ENCODE measurements at regions not wholly inside any gene's neighbourhood (a gene's known extent, or its start where the extent isn't known, plus 50 kb on each side); places are given as distances from the start of the nearest gene placed in this dataset.

DNA sequence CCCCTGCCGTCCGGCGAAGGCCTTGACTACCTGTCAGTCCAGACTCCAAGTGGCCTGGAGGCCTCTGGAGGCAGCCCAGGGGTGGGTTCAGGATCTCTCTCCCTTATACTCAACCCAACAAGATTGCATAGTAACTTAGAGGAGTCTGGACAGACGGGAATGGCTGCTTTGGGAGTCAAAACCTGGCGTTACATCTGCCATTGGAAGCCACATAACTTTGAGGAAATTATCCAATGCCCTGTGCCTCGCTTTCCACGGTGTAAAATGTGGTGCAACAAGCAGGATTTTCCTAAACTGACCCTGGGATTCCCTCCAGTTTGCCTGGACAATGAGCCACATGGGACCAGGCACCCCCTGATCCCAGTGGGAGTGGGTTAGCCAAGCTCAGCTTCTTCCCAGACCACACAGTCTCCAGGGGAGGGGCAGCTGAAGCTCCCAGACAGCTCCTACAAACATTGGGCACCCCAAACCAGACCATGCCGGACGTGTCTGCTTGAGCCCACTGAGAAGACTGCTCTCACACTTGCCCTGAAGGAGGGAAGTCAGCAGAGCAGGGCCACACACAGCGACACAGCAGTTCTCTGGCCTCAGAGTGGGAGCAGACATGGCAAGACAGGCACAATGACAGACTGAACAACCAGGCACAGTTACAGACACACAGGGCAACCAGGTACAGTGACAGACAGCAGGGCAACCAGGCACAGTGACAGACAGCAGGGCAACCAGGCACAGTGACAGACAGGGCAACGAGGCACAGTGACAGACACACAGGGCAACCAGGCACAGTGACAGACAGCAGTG is 65.6 kb upstream of the RAB6C start:
- Histone ChIP-seq H3K4me3 (ENCODE audit: low read depth, low read length) (no peak overlapping the region), H3K9me3 (peaks cover 10% of the 10 kb centered on the region; the same call in 1 of the 2 replicates), H3K4me1 (no peaks in the 10 kb centered on the region), H3K36me3 (ENCODE audit: control insufficient read depth, insufficient read depth, low read length) (no peaks in the 10 kb centered on the region), H3K27me3 (replicated peaks; ENCODE audit: control insufficient read depth, insufficient read depth, low read length) (no peaks in the 10 kb centered on the region; the same call in 1 of the 2 replicates)
- Mint-ChIP-seq H3K9me3 (ENCODE audit: unreplicated experiment) (peaks cover 20% of the 10 kb centered on the region), H3K4me3 (ENCODE audit: unreplicated experiment) (no peak overlapping the region), H3K27me3 (ENCODE audit: insufficient read depth, unreplicated experiment) (peaks cover 3% of the 10 kb centered on the region), H3K27ac (ENCODE audit: unreplicated experiment) (no peak overlapping the region), H3K4me1 (ENCODE audit: low read depth, unreplicated experiment) (no peaks in the 10 kb centered on the region), H3K36me3 (ENCODE audit: insufficient read depth, unreplicated experiment) (no peaks in the 10 kb centered on the region)
- peak in 1 of 2 experiments; percentile 13 for DNase-seq
- ChIA-PET POLR2A (no interaction called here), CTCF (no interaction called here)
- intact Hi-C loops (cut with micrococcal nuclease; ENCODE audit: unreplicated experiment), result no loop called here
- no TSS peak for BruUV-seq (replicated peaks)
- no peak for TF ChIP-seq CTCF (IDR thresholded peaks at IDR 0.05; ENCODE audit: insufficient read depth in 1 of 2, low read depth in 1 of 2, low read length in 1 of 2, severe bottlenecking in 1 of 2, unreplicated experiment in 1 of 2)

- CTCF ChIA-PET, result no interaction called here
- Histone ChIP-seq H3K27me3 (replicated peaks; ENCODE audit: control insufficient read depth, insufficient read depth, low read length) (no peaks in the 10 kb centered on the region; the same call in 1 of the 2 replicates), H3K4me1 (no peaks in the 10 kb centered on the region), H3K4me3 (ENCODE audit: low read depth, low read length) (no peak overlapping the region), H3K9me3 (peaks cover 10% of the 10 kb centered on the region; the same call in 1 of the 2 replicates), H3K36me3 (ENCODE audit: control insufficient read depth, insufficient read depth, low read length) (no peaks in the 10 kb centered on the region)
- peaks cover 28% of the 10 kb centered on the region for H3K9me3 Mint-ChIP-seq (ENCODE audit: unreplicated experiment)
- POLR2A ChIA-PET, result no interaction called here
- no peaks in the 10 kb centered on the region for H3K36me3 Mint-ChIP-seq (ENCODE audit: insufficient read depth, unreplicated experiment)
- no TSS peak for BruUV-seq (replicated peaks)
- intact Hi-C loops (cut with micrococcal nuclease; ENCODE audit: unreplicated experiment), result no loop called here
- no peaks in the 10 kb centered on the region for H3K4me1 Mint-ChIP-seq (ENCODE audit: low read depth, unreplicated experiment)
- TF ChIP-seq CTCF (IDR thresholded peaks at IDR 0.05; ENCODE audit: insufficient read depth in 1 of 2, low read depth in 1 of 2, low read length in 1 of 2, severe bottlenecking in 1 of 2, unreplicated experiment in 1 of 2), result no peak
- DNase-seq, result peak in 1 of 2 experiments; percentile 13
- no peak overlapping the region for H3K27ac Mint-ChIP-seq (ENCODE audit: unreplicated experiment)
- H3K27me3 Mint-ChIP-seq (ENCODE audit: insufficient read depth, unreplicated experiment), result peaks cover 6% of the 10 kb centered on the region
- no peak overlapping the region for H3K4me3 Mint-ChIP-seq (ENCODE audit: unreplicated experiment)
Observed at GRCh38 chr2:129914538-129915302, 64.7 kb upstream of the RAB6C start.

GRCh38 chr2:129915303-129915840 is 64.1 kb upstream of the RAB6C start:
- intact Hi-C loops (cut with micrococcal nuclease; ENCODE audit: unreplicated experiment), result no loop called here
- no peak overlapping the region for H3K4me3 Mint-ChIP-seq (ENCODE audit: unreplicated experiment)
- no peak overlapping the region for H3K4me3 ChIP-seq (ENCODE audit: low read depth, low read length)
- TF ChIP-seq CTCF (IDR thresholded peaks at IDR 0.05; ENCODE audit: insufficient read depth in 1 of 2, low read depth in 1 of 2, low read length in 1 of 2, severe bottlenecking in 1 of 2, unreplicated experiment in 1 of 2), result no peak
- no peaks in the 10 kb centered on the region; the same call in 1 of the 2 replicates for H3K27me3 ChIP-seq (replicated peaks; ENCODE audit: control insufficient read depth, insufficient read depth, low read length)
- POLR2A ChIA-PET, result no interaction called here
- H3K4me1 Mint-ChIP-seq (ENCODE audit: low read depth, unreplicated experiment), result no peaks in the 10 kb centered on the region
- H3K36me3 ChIP-seq (ENCODE audit: control insufficient read depth, insufficient read depth, low read length), result no peaks in the 10 kb centered on the region
- CTCF ChIA-PET, result no interaction called here
- no peak for DNase-seq
- peaks cover 10% of the 10 kb centered on the region; the same call in 1 of the 2 replicates for H3K9me3 ChIP-seq
- H3K27me3 Mint-ChIP-seq (ENCODE audit: insufficient read depth, unreplicated experiment), result peaks cover 6% of the 10 kb centered on the region
- BruUV-seq (replicated peaks), result no TSS peak
- H3K36me3 Mint-ChIP-seq (ENCODE audit: insufficient read depth, unreplicated experiment), result no peaks in the 10 kb centered on the region
- peaks cover 35% of the 10 kb centered on the region for H3K9me3 Mint-ChIP-seq (ENCODE audit: unreplicated experiment)
- no peaks in the 10 kb centered on the region for H3K4me1 ChIP-seq
- H3K27ac Mint-ChIP-seq (ENCODE audit: unreplicated experiment), result no peak overlapping the region

All from Caco-2 (cell line).